ENCODE measurements at regions not wholly inside any gene's neighbourhood (a gene's known extent, or its start where the extent isn't known, plus 50 kb on each side); places are given as distances from the start of the nearest gene placed in this dataset.

DNA sequence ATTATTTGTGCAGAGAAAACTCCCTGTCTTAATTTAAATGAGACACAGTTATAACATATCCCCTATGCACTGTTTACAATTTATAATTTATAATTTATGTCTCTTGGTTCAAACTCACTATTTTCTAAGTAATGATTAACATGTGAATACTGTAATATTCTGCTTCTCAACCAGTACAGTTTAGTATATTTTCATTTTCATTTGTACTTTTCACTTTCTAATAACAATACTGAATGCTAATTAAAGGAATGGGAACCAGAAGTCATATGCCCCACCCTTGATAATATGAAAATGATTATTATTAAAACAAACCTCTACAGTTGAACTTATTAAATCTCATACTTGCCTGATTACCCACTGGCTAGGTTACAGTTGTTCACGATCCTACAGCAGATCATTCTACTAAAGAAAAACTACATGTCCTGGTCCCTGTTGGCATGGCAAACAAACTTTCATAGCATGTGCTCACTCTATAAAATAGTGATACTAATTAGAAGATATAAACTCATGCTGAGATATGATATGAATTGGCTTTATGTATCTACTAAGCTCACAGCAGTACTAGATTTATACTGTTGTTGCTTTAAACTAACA is 66.4 kb downstream of the POU5F2 start:
- Mint-ChIP-seq H3K9me3 (no peaks in the 10 kb centered on the region), H3K4me1 (peaks cover 53% of the 10 kb centered on the region), H3K27me3 (ENCODE audit: low read depth) (no peaks in the 10 kb centered on the region), H3K27ac (peak overlapping the region; percentile 25 to 93 (median 30)), H3K4me3 (no peak overlapping the region), H3K36me3 (ENCODE audit: low read depth) (no peaks in the 10 kb centered on the region)
- TF ChIP-seq, protein P1, sequence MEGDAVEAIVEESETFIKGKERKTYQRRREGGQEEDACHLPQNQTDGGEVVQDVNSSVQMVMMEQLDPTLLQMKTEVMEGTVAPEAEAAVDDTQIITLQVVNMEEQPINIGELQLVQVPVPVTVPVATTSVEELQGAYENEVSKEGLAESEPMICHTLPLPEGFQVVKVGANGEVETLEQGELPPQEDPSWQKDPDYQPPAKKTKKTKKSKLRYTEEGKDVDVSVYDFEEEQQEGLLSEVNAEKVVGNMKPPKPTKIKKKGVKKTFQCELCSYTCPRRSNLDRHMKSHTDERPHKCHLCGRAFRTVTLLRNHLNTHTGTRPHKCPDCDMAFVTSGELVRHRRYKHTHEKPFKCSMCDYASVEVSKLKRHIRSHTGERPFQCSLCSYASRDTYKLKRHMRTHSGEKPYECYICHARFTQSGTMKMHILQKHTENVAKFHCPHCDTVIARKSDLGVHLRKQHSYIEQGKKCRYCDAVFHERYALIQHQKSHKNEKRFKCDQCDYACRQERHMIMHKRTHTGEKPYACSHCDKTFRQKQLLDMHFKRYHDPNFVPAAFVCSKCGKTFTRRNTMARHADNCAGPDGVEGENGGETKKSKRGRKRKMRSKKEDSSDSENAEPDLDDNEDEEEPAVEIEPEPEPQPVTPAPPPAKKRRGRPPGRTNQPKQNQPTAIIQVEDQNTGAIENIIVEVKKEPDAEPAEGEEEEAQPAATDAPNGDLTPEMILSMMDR (IDR thresholded peaks at IDR 0.05; ENCODE audit: unreplicated experiment in 3 of 3), result no peak

DNA sequence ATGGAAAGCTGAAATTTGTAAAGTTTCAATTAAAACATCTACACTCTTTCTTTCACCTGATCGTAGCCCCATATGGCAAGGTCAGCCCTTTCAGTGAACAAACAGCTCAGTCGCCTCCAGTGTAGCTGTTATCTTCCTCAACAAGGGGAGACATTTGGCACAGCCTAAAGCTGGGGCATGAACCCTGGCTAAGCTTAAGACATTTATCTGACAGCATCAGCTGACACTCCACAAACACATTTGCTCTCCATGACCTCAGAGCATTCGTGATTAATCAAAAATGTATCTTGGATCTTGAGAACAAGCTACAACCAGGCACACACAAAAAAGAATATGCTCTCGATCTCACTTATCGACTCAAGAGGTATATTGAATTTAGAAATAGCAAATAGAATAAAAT is 67.3 kb downstream of the POU5F2 start:
- H3K27ac Mint-ChIP-seq, result peak overlapping the region; percentile 19 to 27 (median 23)
- H3K4me1 Mint-ChIP-seq, result peaks cover 53% of the 10 kb centered on the region
- H3K9me3 Mint-ChIP-seq, result no peaks in the 10 kb centered on the region
- TF ChIP-seq, protein P1 (IDR thresholded peaks at IDR 0.05; ENCODE audit: unreplicated experiment in 3 of 3), result no peak
- no peak overlapping the region for H3K4me3 Mint-ChIP-seq
- H3K27me3 Mint-ChIP-seq (ENCODE audit: low read depth), result no peaks in the 10 kb centered on the region
- H3K36me3 Mint-ChIP-seq (ENCODE audit: low read depth), result no peaks in the 10 kb centered on the region

DNA sequence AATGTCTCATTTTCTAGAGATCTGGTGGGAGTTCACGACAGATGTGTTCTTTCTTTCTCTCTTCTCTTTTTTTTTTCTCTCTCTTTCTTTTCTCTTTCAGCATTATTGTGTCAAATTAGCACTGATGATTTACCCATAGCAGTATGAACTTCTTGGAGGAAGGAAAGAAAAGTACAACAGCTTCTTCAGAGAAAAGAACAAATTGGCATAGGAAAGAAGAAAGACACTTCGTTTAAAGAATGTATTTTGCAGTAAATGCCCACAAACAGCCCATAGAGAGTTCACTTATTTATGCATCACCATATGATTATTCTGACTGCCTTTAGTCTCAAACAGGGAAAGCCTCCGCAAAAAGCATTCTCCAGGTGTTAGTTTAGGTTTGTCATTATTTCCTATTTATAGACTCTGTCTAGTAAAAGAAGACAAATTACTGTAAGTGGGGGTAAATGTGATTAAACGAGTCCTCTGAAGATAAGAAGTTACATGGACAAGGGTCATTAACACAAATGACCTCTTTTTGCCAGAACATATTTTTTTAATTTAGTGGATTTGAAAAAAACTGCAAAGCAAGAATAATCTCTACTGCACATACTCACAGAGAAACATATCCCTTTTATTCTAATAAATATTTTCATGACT is 68.0 kb downstream of the POU5F2 start:
- Mint-ChIP-seq H3K4me3 (no peak overlapping the region), H3K9me3 (no peaks in the 10 kb centered on the region), H3K27me3 (ENCODE audit: low read depth) (no peaks in the 10 kb centered on the region), H3K36me3 (ENCODE audit: low read depth) (no peaks in the 10 kb centered on the region), H3K4me1 (peaks cover 53% of the 10 kb centered on the region), H3K27ac (peak overlapping the region; percentile 9 to 27 (median 23))
- TF ChIP-seq, protein P1 (IDR thresholded peaks at IDR 0.05; ENCODE audit: unreplicated experiment in 3 of 3), result no peak

DNA sequence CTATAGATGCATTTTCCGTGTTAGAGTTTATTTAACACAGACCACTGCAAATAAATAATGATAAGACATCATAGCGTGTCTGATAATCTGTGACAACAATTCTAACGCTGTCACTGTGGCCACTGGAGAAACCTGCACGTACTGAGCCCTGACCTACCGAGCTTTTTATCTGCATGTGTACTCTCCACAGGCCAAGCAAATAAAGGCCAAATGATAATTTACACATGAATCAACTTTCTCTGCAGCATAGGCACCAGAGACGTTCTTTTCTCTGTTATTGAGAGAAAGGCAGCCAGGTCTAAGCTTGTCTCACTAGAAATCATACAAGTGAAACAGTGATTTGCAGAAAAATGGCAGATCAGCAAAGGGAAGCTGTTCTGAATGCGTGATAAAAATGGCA is 75.8 kb downstream of the POU5F2 start:
- TF ChIP-seq, protein P1 (IDR thresholded peaks at IDR 0.05; ENCODE audit: unreplicated experiment in 3 of 3), result no peak
- H3K36me3 Mint-ChIP-seq (ENCODE audit: low read depth), result no peaks in the 10 kb centered on the region
- H3K4me3 Mint-ChIP-seq, result no peak overlapping the region
- no peaks in the 10 kb centered on the region for H3K9me3 Mint-ChIP-seq
- no peaks in the 10 kb centered on the region for H3K4me1 Mint-ChIP-seq
- H3K27me3 Mint-ChIP-seq (ENCODE audit: low read depth), result no peaks in the 10 kb centered on the region
- no peak overlapping the region for H3K27ac Mint-ChIP-seq

DNA sequence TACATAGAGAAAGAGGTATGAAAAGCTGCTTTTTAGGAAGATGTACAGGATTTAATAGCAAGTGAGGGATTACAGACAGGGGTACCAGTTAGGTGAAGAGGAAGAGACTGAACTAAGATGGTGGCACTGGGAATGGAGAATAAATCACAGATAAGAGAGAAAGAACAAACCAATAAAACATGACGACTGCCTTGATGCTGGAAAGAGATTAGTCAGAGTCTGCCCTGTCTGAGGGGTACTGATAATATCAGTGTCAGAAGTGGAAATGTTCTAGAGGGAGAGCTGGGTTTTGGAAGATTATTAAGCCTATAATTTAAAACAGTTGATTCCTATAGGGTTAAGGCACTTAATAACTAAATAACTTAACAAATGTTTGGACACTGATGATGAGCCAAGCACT is 77.7 kb downstream of the NR2F1 start:
- no peaks in the 10 kb centered on the region for H3K27me3 Mint-ChIP-seq (ENCODE audit: low read depth)
- no peaks in the 10 kb centered on the region for H3K9me3 Mint-ChIP-seq
- TF ChIP-seq, protein P1 (IDR thresholded peaks at IDR 0.05; ENCODE audit: unreplicated experiment in 3 of 3), result no peak
- no peaks in the 10 kb centered on the region for H3K4me1 Mint-ChIP-seq
- no peak overlapping the region for H3K27ac Mint-ChIP-seq
- no peak overlapping the region for H3K4me3 Mint-ChIP-seq
- H3K36me3 Mint-ChIP-seq (ENCODE audit: low read depth), result no peaks in the 10 kb centered on the region

DNA sequence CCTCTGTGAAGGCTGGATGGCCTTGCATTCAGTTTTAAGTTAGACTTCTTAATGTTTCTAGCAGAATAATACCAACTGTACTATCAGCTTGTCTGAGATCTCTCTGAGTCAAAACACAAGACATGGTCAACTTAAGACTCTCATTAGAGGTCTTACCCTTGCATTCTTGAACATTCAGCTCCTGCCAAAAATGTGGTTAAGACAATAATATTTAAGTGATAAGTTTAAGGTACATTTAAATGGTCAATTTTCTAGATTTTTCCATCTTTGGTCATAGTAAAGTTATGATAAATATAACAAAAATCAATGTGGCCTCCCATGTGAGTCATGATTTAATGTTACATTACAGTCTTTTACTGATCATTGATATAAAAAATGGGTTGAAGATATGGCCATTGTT is 75.0 kb downstream of the NR2F1 start:
- no peaks in the 10 kb centered on the region for H3K36me3 Mint-ChIP-seq (ENCODE audit: low read depth)
- H3K4me1 Mint-ChIP-seq, result no peaks in the 10 kb centered on the region
- H3K4me3 Mint-ChIP-seq, result no peak overlapping the region
- H3K27ac Mint-ChIP-seq, result no peak overlapping the region
- no peaks in the 10 kb centered on the region for H3K9me3 Mint-ChIP-seq
- TF ChIP-seq, protein P1 (IDR thresholded peaks at IDR 0.05; ENCODE audit: unreplicated experiment in 3 of 3), result no peak
- H3K27me3 Mint-ChIP-seq (ENCODE audit: low read depth), result no peaks in the 10 kb centered on the region
